Endothelial cell of umbilical vein (primary cell): ENCODE measurements at regions not wholly inside any gene's neighbourhood (a gene's known extent, or its start where the extent isn't known, plus 50 kb on each side); places are given as distances from the start of the nearest gene placed in this dataset.

Source experiments
- BruUV-seq: library from RNA; stranded (reverse); fragments of 400-500 nt; replicated peaks from 2 replicates; lab custom pipeline; 2021; lab: Mats Ljungman, UMichigan
- CTCF ChIA-PET: fragments of 300-600, 350-600 bp; sonication (Branson Sonifier 250); formaldehyde crosslinking; loops from one replicate; lab custom pipeline; 2021; ENCODE audit warnings: antibody characterized with exemption, inconsistent platforms; lab: Charles Lee
- POLR2A ChIA-PET: fragments of 300-600, 350-600 bp; sonication (Branson Sonifier 250); formaldehyde crosslinking; loops from one replicate; lab custom pipeline; 2021; ENCODE audit warnings: antibody characterized with exemption, inconsistent platforms; lab: Charles Lee
- DNase-seq: peaks from one replicate; pipeline ENCODE4 v3.0.0-alpha.2; 2011; ENCODE audit warnings: low read depth, low spot score
- FAIRE-seq: peaks from 2 replicates; lab custom pipeline; 2011; peaks lifted over from hg19 to GRCh38; lab: Jason Lieb, UNC
- H2AFZ ChIP-seq: 2 replicates; pipeline ENCODE4 v1.6.0; 2012; ENCODE audit warnings: low read depth, low read length, control low read depth, inconsistent platforms
- H3K27ac ChIP-seq: 2 replicates; pipeline ENCODE4 v1.5.1; 2011; ENCODE audit warnings: low read depth, mild to moderate bottlenecking, control low read depth, low read length, moderate library complexity; ENCODE audit not compliant: insufficient read depth
- H3K27me3 ChIP-seq, 2 experiments: 2 replicates each; pipeline versions ENCODE4 v1.6.0 to v1.6.1; 2011; ENCODE audit warnings: low read length in 2 of 2, mixed read lengths in 1 of 2; ENCODE audit not compliant: control insufficient read depth in 2 of 2, insufficient read depth in 2 of 2
- H3K36me3 ChIP-seq, 2 experiments: 2 replicates in 1 of 2; 3 replicates in 1 of 2; pipeline ENCODE4 v1.5.1; 2011; ENCODE audit warnings: low read length in 2 of 2, mild to moderate bottlenecking in 1 of 2, moderate library complexity in 1 of 2; ENCODE audit not compliant: control insufficient read depth in 2 of 2, insufficient read depth in 2 of 2; ENCODE audit errors: extremely low read depth in 1 of 2
- H3K4me1 ChIP-seq: 3 replicates; pipeline ENCODE4 v1.5.1; 2011; ENCODE audit warnings: mild to moderate bottlenecking, low read length; ENCODE audit not compliant: control insufficient read depth, insufficient read depth; ENCODE audit errors: extremely low read depth
- H3K4me2 ChIP-seq: 2 replicates; pipeline ENCODE4 v1.6.1; 2011; ENCODE audit warnings: low read length, control low read depth, mixed read lengths; ENCODE audit not compliant: insufficient read depth
- H3K4me3 ChIP-seq, 3 experiments: fragments of 200-600 bp in 1 of 3; sonication (generic), shearing (Covaris generic) in 1 of 3; replicated peaks in 1 of 3; 2 replicates each; pipeline ENCODE4 v1.5.1; 2011 to 2016; ENCODE audit warnings: control low read depth in 3 of 3, low read length in 3 of 3, mild to moderate bottlenecking in 2 of 3, inconsistent platforms in 1 of 3, low read depth in 1 of 3, moderate library complexity in 1 of 3; ENCODE audit not compliant: insufficient read depth in 1 of 3
- H3K79me2 ChIP-seq: 2 replicates; pipeline ENCODE4 v1.6.0; 2012; ENCODE audit warnings: low read length, inconsistent platforms; ENCODE audit not compliant: control insufficient read depth, insufficient read depth
- H3K9ac ChIP-seq: replicated peaks from 2 replicates; pipeline ENCODE3; 2011; ENCODE audit warnings: low read length, control low read depth; ENCODE audit not compliant: insufficient read depth; ENCODE audit errors: extremely low read depth
- H3K9me1 ChIP-seq: replicated peaks from 3 replicates; pipeline ENCODE4 v1.6.0; 2011; ENCODE audit warnings: mild to moderate bottlenecking, low read length; ENCODE audit not compliant: control insufficient read depth, insufficient read depth; ENCODE audit errors: extremely low read depth
- H3K9me3 ChIP-seq: replicated peaks from 2 replicates; pipeline ENCODE4 v1.5.1; 2012; ENCODE audit warnings: low read length, inconsistent platforms; ENCODE audit not compliant: control insufficient read depth, insufficient read depth
- H4K20me1 ChIP-seq: replicated peaks from 2 replicates; pipeline ENCODE3; 2011; ENCODE audit warnings: mild to moderate bottlenecking, low read length; ENCODE audit not compliant: control insufficient read depth, insufficient read depth; ENCODE audit errors: extremely low read depth
- CTCF ChIP-seq, 2 donors: IDR thresholded peaks; 1 replicate in 1 of 2; 2 replicates in 1 of 2; pipeline ENCODE4 v1.5.1; 2011; ENCODE audit warnings: low read length in 2 of 2, mild to moderate bottlenecking in 2 of 2, moderate library complexity in 2 of 2, control low read depth in 1 of 2, inconsistent platforms in 1 of 2, low read depth in 1 of 2; ENCODE audit not compliant: insufficient read depth in 1 of 2; ENCODE audit errors: extremely low read depth in 1 of 2
- EZH2 ChIP-seq: IDR thresholded peaks from 2 replicates; pipeline ENCODE4 v1.6.1; 2012; ENCODE audit warnings: borderline replicate concordance, low read depth, mild to moderate bottlenecking, moderate library complexity, low read length, inconsistent platforms; ENCODE audit not compliant: severe bottlenecking
- FOS ChIP-seq: IDR thresholded peaks from 2 replicates; pipeline ENCODE4 v1.6.1; 2011; ENCODE audit warnings: mild to moderate bottlenecking, low read length, moderate library complexity, borderline replicate concordance; ENCODE audit not compliant: insufficient read depth
- GATA2 ChIP-seq: IDR thresholded peaks from 2 replicates; pipeline ENCODE4 v1.7.0; 2011; ENCODE audit warnings: low read depth, mild to moderate bottlenecking, moderate library complexity, mixed read lengths, low read length; ENCODE audit not compliant: insufficient read length, insufficient read depth
- JUN ChIP-seq: IDR thresholded peaks from 2 replicates; pipeline ENCODE4 v1.6.1; 2011; ENCODE audit warnings: borderline replicate concordance, low read depth; ENCODE audit not compliant: insufficient read length, insufficient read depth
- MAX ChIP-seq: IDR thresholded peaks from 2 replicates; pipeline ENCODE4 v1.6.1; 2011; ENCODE audit not compliant: insufficient read depth, insufficient read length
- MYC ChIP-seq: IDR thresholded peaks from one replicate; pipeline ENCODE4 v1.6.1; 2011; ENCODE audit warnings: mild to moderate bottlenecking, low read depth, low read length
- POLR2A ChIP-seq: IDR thresholded peaks from 2 replicates; pipeline ENCODE4 v1.6.1; 2012; ENCODE audit warnings: low read depth, mild to moderate bottlenecking, control low read depth, low read length
- POLR2AphosphoS5 ChIP-seq: IDR thresholded peaks from 2 replicates; pipeline ENCODE4 v1.6.1; 2012; ENCODE audit warnings: low read depth, mild to moderate bottlenecking, control low read depth, low read length, moderate library complexity; ENCODE audit not compliant: insufficient read depth
- dilution Hi-C: fragments of 300-500 bp; cut with MboI; formaldehyde crosslinking; loops from one replicate; pipeline ENCODE4 v1.15.0; 2019; ENCODE audit warnings: low sequenced_read_pairs; ENCODE audit not compliant: extremely low pct_ligation_motif_present
- intact Hi-C: fragments of 100-400 bp; cut with micrococcal nuclease; formaldehyde crosslinking; loops from one replicate; pipeline ENCODE4 v1.10.0; 2022

- DNase-seq = no peak
- H3K36me3 ChIP-seq = no peaks in the 10 kb centered on the region
- no TSS peak for BruUV-seq
- no peaks in the 10 kb centered on the region for H3K9me3 ChIP-seq
- no peak overlapping the region for H3K4me3 ChIP-seq
- no peak overlapping the region for H3K9ac ChIP-seq
- intact Hi-C loops (no loop called here), dilution Hi-C loops (no loop called here)
- no peak overlapping the region for H3K4me2 ChIP-seq
- no peak overlapping the region for H3K27ac ChIP-seq
- ChIA-PET POLR2A (no interaction called here), CTCF (interaction anchor here (0.8 to 1.4 kb wide), 2 partner anchors 10 to 13 kb away, joined by 3 to 4 read pairs; no protein-coding TSS in a partner anchor)
- no peaks in the 10 kb centered on the region for H3K9me1 ChIP-seq
- H2AFZ ChIP-seq = no peak overlapping the region
- no peak for FAIRE-seq
- no peaks in the 10 kb centered on the region for H3K4me1 ChIP-seq
- H4K20me1 ChIP-seq = no peaks in the 10 kb centered on the region
- H3K79me2 ChIP-seq = no peaks in the 10 kb centered on the region
- TF ChIP-seq POLR2AphosphoS5 (no peak), GATA2 (no peak), MYC (no peak), EZH2 (no peak), JUN (no peak), POLR2A (no peak), MAX (no peak), FOS (no peak), CTCF (IDR thresholded peaks at IDR 0.05; ENCODE audit: extremely low read depth in 1 of 2, insufficient read depth in 1 of 2, low read depth in 1 of 2, low read length in 2 of 2) (no peak)
- H3K27me3 ChIP-seq = no peaks in the 10 kb centered on the region
These were observed 1406.5 kb downstream of the STIM2 start for GRCh38 chr4:28267166-28267565.
